SKM-1 treated with dmso at 0.1 percent for 144 hours (cell line): ENCODE measurements at regions not wholly inside any gene's neighbourhood (a gene's known extent, or its start where the extent isn't known, plus 50 kb on each side); places are given as distances from the start of the nearest gene placed in this dataset.

Experiments
- DNase-seq: peaks from one replicate; lab custom pipeline; 2025; ENCODE audit not compliant: unreplicated experiment; lab: John Stamatoyannopoulos, UW

DNA sequence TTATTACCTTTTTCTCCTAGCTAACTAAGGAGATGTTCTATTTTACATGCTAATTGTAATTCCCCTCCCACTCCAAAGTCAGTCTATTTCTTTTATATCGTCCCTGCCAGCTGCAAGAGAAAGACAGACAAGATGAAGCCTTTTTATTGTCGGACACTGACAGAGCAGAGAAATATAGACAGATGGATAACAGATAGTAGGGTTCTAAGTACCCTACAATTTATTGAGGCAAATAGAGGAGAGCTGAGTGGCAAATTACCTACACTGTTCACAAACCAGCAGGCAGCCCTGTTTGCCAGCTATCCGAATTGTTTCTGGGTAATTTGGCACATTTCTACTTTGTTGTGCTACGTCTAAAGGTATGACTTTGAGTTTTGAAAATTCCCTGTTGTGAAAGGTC lies 392.3 kb upstream of the ZNF717 start:
- no peak for DNase-seq

DNA sequence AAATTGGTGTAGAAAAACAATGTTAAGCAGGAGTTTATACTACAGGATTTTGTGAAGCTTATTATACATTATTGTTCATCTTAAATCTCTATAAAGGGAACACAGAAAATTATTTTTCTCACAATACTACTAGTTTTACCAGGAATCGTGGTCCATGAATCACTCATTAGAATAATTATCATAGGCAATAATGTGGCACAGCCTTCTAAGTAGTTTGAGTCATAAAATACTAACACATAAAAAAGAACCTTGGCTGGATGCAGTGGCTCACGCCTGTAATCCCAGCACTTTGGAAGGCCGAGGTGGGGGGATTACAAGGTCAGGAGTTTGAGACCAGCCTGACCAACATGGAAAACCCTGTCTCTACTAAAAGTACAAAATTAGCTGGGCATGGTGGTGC lies 393.1 kb upstream of the ZNF717 start:
- DNase-seq, result no peak

GRCh38 chr3:76181213-76181612 lies 395.9 kb upstream of the ZNF717 start:
- no peak for DNase-seq

GRCh38 chr3:76198086-76198485 lies 412.7 kb upstream of the ZNF717 start:
- DNase-seq, result no peak

GRCh38 chr3:76199382-76199781 lies 414.0 kb upstream of the ZNF717 start:
- no peak for DNase-seq

DNA sequence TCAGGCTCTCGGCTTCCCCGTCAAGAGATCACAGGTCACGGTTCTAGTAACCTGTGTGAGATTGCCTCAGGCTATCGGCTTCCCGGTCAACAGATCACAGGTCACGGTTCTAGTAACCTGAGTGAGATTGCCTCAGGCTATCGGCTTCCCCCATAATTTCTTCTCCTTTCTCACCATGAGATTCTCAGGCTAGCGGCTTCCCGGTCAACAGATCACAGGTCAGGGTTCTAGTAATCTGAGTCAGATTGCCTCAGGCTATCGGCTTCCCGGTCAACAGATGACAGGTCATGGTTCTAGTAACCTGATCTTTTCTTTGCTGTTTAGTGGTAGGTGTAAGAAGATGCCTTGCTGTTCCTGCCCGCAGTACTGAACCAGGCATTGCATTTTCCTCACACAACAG lies 418.2 kb upstream of the ZNF717 start:
- DNase-seq, result no peak

GRCh38 chr3:76206346-76206745 lies 421.0 kb upstream of the ZNF717 start:
- no peak for DNase-seq

DNA sequence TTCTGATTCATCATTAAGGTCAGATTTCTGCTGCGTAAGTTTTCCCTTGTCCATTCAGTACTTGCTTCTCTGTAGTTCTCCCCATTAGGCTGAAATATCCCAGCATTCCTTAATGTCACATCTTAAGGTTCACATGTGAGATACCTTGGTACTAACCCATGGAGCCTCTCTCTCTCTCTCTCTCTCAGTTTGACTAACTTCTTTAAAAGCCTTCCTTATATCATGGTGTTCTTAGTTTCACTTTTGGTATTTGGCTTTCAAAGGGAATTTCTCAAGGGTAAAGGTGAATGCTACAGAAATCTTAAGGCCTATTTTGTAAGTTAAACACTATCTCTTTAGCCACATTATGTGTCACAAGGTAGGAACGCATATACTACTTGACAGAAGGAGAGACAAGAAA lies 427.3 kb upstream of the ZNF717 start:
- DNase-seq, result peak; percentile 17

DNA sequence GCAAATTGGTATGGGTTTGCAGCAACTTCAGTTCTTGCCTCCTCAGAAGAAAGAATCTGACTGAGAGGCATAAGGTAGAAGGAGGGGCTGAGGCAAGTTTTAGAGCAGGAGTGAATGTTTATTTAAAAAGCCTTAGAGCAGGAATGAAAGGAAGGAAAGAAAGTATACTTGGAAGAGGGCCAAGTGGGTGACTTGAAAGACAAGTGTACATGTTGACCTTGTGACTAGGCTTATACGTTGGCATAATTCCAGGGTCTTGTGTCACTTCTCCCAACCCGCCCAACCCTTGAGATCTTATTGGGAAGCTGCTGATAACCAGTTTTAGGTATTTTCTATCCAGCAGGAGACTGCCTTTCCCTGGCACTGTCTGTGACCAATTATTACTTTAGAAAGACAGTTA lies 436.9 kb upstream of the ZNF717 start:
- DNase-seq, result no peak

DNA sequence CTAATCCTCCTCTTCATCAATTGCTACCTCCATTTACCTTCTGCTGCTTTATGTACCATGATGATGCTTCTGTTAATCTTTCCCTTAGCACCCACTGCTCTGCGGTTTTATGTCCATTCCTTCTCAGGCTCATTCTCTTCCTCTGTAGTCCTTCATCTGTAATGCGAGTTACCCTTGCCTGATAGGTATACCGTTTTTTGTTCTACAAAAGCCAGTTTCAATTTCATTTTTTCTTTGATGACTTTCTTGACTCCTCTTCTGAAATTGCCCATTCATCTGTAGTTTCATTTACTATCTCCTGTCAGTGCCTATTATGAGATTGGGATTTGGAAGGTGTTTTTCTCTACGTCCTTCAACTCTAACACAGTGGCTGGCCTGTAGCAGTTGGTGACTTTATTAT lies 445.9 kb upstream of the ZNF717 start:
- no peak for DNase-seq

DNA sequence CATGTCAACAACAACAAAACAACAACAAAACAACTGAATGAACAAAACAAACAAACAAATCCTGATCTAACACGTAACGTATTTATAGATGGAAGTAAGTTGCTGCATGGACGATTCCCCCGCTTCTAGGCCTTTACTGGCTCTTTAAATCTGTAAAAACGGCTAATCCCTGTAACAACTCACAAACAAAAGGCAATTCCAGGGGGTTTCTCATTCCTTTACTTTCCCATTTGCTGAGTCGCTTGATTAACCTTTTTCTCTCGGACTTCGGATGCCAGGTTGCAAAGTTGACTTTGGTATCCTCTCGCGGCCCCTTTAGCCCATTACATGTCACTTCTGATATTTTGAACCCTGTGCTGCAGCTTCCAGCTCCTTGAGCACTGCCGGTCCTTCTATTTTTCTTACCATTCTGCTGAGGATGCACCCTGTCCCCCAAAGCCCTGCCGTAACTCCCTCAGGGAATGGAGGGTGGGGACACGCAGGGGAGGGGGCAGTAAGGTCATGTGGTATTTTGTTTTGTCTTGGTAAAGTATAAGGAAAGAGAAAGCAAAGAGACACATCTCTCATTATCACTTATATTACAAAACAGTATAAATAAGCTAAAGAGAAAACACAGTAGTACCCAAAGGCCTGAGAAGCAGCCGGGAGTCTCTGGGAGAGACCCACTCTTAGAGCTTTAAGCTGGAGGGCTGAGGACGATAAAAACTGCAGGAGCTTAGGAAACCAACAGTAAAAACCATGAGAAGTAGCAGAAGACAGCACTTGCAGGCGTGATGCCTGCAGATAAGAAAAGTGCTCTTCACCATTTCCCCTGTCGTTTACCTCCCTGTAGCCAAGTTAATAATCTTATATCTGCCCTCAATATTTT lies 457.8 kb upstream of the ZNF717 start:
- DNase-seq, result no peak

DNA sequence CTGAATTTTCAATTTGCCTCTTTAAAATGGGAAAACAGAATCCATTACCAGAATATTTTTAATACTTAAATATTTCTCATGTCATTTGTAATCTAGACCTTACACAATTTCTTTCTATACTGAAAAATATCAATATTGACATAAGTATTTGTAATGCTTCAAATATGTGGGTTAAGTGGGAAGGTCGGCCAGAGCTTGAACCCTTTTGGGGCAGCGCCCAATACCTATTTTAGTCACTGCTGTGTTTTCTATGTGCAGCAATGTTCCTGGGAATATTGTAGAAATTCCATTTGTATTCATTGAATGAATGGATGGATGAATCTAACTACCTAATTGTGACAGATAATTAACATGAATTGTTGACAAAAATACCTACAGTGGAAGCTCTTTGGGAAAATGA lies 459.7 kb upstream of the ZNF717 start:
- no peak for DNase-seq

- no peak for DNase-seq
These were observed 460.3 kb upstream of the ZNF717 start for GRCh38 chr3:76245622-76246021.

- no peak for DNase-seq
These were observed 479.1 kb upstream of the ZNF717 start for GRCh38 chr3:76264496-76264895.

DNA sequence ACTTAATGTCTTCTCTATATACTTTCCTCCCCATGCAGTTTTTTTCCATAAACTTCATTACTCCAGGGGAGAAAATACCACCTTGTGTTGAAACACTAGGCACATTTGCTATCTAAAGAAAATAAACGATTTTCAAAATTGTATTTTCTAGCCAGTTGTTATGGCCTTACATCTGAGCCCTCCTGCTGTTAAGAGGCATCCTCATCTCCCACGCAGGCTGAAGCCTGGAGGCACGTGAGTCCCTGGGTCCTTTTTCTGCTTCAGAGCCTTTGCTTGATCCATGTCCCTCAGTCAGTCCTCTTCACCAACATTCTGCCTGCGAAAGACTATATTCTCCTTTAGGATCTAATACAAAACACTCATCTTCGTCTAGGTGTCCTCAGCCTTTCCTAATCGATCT lies 479.6 kb upstream of the ZNF717 start:
- no peak for DNase-seq

GRCh38 chr3:76266511-76266910 lies 481.2 kb upstream of the ZNF717 start:
- no peak for DNase-seq

GRCh38 chr3:76267851-76268380 lies 482.6 kb upstream of the ZNF717 start:
- no peak for DNase-seq

- no peak for DNase-seq
These were observed 508.5 kb upstream of the ZNF717 start for GRCh38 chr3:76293856-76294255.

- no peak for DNase-seq
These were observed 515.4 kb upstream of the ZNF717 start for GRCh38 chr3:76300746-76301145.

DNA sequence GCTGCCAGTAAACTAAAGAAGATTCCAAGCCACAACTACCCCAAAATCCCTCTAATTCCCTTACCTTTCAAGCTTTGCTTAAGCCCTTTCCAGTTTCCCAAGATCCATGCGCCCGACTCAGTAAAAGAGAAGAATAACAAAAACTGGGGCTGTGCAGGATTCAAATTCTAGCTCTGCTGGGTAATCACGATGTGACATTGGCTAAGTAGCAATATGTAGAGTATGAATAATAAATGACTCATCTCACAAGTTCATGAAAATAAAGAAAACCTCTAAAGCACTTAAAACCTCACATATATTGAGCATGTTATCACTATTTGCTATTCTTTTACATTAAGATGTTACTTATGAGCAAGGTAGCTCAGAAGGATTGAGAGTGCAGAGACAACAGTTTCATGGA lies 522.2 kb upstream of the ZNF717 start:
- DNase-seq, result no peak

- no peak for DNase-seq
These were observed 523.2 kb upstream of the ZNF717 start for GRCh38 chr3:76308541-76308940.

- no peak for DNase-seq
These were observed 524.7 kb upstream of the ZNF717 start for GRCh38 chr3:76310089-76310488.

- no peak for DNase-seq
These were observed 525.3 kb upstream of the ZNF717 start for GRCh38 chr3:76310667-76311066.
